Effector memory CD4-positive, alpha-beta T cell (primary cell): ENCODE measurements at regions not wholly inside any gene's neighbourhood (a gene's known extent, or its start where the extent isn't known, plus 50 kb on each side); places are given as distances from the start of the nearest gene placed in this dataset.

ENCODE experiments used
- DNase-seq, 3 donors: peaks; one replicate each; pipeline ENCODE4 v3.0.0-alpha.2; 2020
- H3K27ac ChIP-seq: 2 replicates; pipeline ENCODE4 v1.7.0; 2013; ENCODE audit warnings: mild to moderate bottlenecking, low read length, moderate library complexity; ENCODE audit not compliant: insufficient read depth, poor library complexity, severe bottlenecking
- H3K27me3 ChIP-seq: replicated peaks from 2 replicates; pipeline ENCODE4 v1.7.0; 2013; ENCODE audit warnings: mild to moderate bottlenecking, low read length; ENCODE audit not compliant: insufficient read depth, control insufficient read depth, poor library complexity, severe bottlenecking
- H3K36me3 ChIP-seq: 2 replicates; pipeline ENCODE4 v1.7.0; 2013; ENCODE audit warnings: mild to moderate bottlenecking, low read length, moderate library complexity; ENCODE audit not compliant: control insufficient read depth, insufficient read depth
- H3K4me1 ChIP-seq: 2 replicates; pipeline ENCODE4 v1.7.0; 2013; ENCODE audit warnings: low read length, mild to moderate bottlenecking; ENCODE audit not compliant: control insufficient read depth, insufficient read depth, poor library complexity, severe bottlenecking
- H3K4me3 ChIP-seq: 2 replicates; pipeline ENCODE4 v1.7.0; 2013; ENCODE audit warnings: low read length, low read depth, mild to moderate bottlenecking; ENCODE audit not compliant: insufficient read depth, poor library complexity, severe bottlenecking
- H3K9me3 ChIP-seq: 2 replicates; pipeline ENCODE4 v1.7.0; 2013; ENCODE audit warnings: mild to moderate bottlenecking, low read length, moderate library complexity; ENCODE audit not compliant: control insufficient read depth

- no peaks in the 10 kb centered on the region for H3K36me3 ChIP-seq
- H3K4me3 ChIP-seq: no peak overlapping the region
- no peak for DNase-seq
Measured at GRCh38 chr3:105222568-105223093, 144.1 kb upstream of the ALCAM start.

DNA sequence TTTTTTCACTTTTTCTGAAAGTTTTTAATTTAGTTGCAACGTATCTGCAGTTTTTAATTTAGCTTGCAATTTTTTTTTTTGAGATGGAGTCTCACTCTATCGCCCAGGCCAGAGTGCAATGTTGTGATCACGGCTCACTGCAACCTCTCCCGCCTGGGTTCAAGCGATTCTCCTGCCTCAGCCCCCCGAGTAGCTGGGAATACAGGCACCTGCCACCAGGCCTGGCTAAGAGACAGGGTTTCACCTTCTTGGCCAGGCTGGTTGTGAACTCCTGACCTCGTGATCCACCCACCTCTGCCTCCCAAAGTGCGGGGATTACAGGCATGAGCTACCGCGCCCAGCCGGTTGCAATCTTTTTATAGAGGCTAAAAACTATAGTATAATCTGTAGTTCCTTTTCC lies 142.9 kb upstream of the ALCAM start:
- no peak overlapping the region for H3K4me3 ChIP-seq
- H3K36me3 ChIP-seq: no peaks in the 10 kb centered on the region
- no peaks in the 10 kb centered on the region for H3K9me3 ChIP-seq
- no peaks in the 10 kb centered on the region for H3K27me3 ChIP-seq
- no peaks in the 10 kb centered on the region for H3K4me1 ChIP-seq
- no peak overlapping the region for H3K27ac ChIP-seq
- no peak for DNase-seq

More at GRCh38 chr3:105222568-105223093, 144.1 kb upstream of the ALCAM start:
- Histone ChIP-seq H3K27me3 (no peaks in the 10 kb centered on the region), H3K27ac (no peak overlapping the region), H3K4me1 (no peaks in the 10 kb centered on the region), H3K9me3 (no peaks in the 10 kb centered on the region)

GRCh38 chr3:105228696-105229095 lies 138.0 kb upstream of the ALCAM start:
- H3K27ac ChIP-seq: no peak overlapping the region
- no peaks in the 10 kb centered on the region for H3K9me3 ChIP-seq
- no peaks in the 10 kb centered on the region for H3K4me1 ChIP-seq
- DNase-seq: no peak
- H3K27me3 ChIP-seq: no peaks in the 10 kb centered on the region
- no peaks in the 10 kb centered on the region for H3K36me3 ChIP-seq
- H3K4me3 ChIP-seq: no peak overlapping the region

DNA sequence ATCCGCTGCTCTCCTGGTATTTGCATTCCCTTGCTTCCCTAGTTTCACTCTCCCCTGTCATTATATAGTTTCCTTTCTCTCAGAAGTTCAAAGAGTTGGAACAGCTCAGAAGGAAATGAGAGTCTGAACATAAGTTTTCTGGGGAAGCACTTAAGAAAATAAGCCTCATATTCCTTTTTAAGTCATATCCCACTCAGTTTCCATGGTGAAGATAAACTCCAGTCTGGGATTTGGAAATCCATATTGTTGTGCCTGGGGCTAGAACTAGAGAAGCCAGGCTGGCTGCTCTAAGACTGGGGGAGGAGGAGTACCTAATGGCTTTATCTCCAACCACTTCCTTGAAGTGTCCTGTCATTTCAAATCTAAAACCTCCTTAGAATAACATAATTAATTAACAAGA lies 134.2 kb upstream of the ALCAM start:
- DNase-seq: no peak

GRCh38 chr3:105233010-105233409 lies 133.7 kb upstream of the ALCAM start:
- DNase-seq: no peak
- Histone ChIP-seq H3K27me3 (no peaks in the 10 kb centered on the region), H3K4me1 (no peaks in the 10 kb centered on the region), H3K9me3 (no peaks in the 10 kb centered on the region), H3K27ac (no peak overlapping the region), H3K4me3 (no peak overlapping the region), H3K36me3 (no peaks in the 10 kb centered on the region)

More for the DNA sequence above, 134.2 kb upstream of the ALCAM start:
- no peaks in the 10 kb centered on the region for H3K27me3 ChIP-seq
- no peaks in the 10 kb centered on the region for H3K9me3 ChIP-seq
- H3K4me3 ChIP-seq: no peak overlapping the region
- H3K36me3 ChIP-seq: no peaks in the 10 kb centered on the region
- no peak overlapping the region for H3K27ac ChIP-seq
- H3K4me1 ChIP-seq: no peaks in the 10 kb centered on the region

DNA sequence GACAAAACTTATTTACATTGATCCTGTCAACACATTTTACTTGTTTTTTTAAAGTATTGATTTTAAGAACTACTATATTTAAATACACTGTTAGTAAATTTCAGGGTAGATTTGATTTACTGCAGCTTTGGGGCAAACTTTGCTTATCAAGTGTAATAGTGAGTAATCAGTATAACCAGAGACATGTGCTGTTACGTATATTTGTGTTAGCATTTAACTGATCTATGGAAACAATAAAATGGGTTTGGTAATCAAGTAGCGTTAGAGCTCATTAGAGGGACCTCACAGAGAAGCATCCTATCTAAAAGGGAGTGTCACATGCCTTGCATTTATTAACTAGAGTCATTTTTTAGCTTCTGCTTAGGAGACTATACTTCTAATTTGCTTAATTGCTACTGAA lies 131.5 kb upstream of the ALCAM start:
- H3K9me3 ChIP-seq: no peaks in the 10 kb centered on the region
- H3K27ac ChIP-seq: no peak overlapping the region
- no peaks in the 10 kb centered on the region for H3K36me3 ChIP-seq
- no peak overlapping the region for H3K4me3 ChIP-seq
- DNase-seq: no peak
- no peaks in the 10 kb centered on the region for H3K4me1 ChIP-seq
- no peaks in the 10 kb centered on the region for H3K27me3 ChIP-seq

DNA sequence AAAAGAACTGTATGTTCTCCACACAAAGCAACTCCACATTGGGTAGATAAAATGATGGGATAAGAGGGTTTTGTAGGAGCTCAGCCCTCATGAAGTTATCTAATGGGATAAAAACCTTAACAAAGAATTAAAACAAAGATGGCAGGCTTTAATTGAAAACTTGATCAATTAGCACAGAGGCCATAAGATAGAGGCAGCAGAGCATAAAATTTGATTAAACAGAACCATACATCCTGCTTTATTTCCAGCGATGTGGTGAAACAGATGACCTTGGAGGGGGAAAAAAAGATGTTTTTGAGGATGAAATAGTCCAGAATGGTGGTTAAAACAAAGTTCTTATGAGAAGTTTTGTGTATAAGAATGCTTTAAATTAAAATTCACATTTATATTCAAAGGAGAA lies 130.9 kb upstream of the ALCAM start:
- DNase-seq: no peak
- Histone ChIP-seq H3K4me1 (no peaks in the 10 kb centered on the region), H3K9me3 (no peaks in the 10 kb centered on the region), H3K36me3 (no peaks in the 10 kb centered on the region), H3K27ac (no peak overlapping the region), H3K27me3 (no peaks in the 10 kb centered on the region), H3K4me3 (no peak overlapping the region)

GRCh38 chr3:105238367-105238766 lies 128.3 kb upstream of the ALCAM start:
- DNase-seq: no peak
- H3K27ac ChIP-seq: no peak overlapping the region
- H3K4me1 ChIP-seq: no peaks in the 10 kb centered on the region
- H3K27me3 ChIP-seq: no peaks in the 10 kb centered on the region
- H3K9me3 ChIP-seq: no peaks in the 10 kb centered on the region
- no peaks in the 10 kb centered on the region for H3K36me3 ChIP-seq
- no peak overlapping the region for H3K4me3 ChIP-seq

- Histone ChIP-seq H3K36me3 (no peaks in the 10 kb centered on the region), H3K27me3 (no peaks in the 10 kb centered on the region), H3K9me3 (no peaks in the 10 kb centered on the region), H3K27ac (no peak overlapping the region), H3K4me1 (no peaks in the 10 kb centered on the region), H3K4me3 (no peak overlapping the region)
- DNase-seq: no peak
Measured at GRCh38 chr3:105243076-105243475, 123.6 kb upstream of the ALCAM start.

DNA sequence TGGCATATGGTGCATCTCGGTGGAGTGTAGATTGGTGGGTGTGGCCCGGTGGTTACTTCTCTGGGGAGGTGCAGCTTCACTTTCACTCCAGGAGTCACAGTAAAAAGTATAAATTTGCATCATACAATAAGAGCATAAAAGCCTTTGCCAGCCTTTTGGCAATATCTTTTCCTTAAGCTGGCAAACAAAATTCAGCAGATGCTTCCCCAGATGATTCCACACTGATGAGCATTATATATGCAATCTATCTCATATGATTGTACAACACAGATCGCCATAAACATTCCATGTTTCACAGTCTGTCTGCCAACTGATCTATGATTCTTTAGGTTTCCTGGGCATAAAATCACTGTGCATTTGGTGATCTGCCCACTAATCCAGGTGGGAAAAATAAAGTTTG lies 120.2 kb upstream of the ALCAM start:
- no peak overlapping the region for H3K27ac ChIP-seq
- H3K36me3 ChIP-seq: no peaks in the 10 kb centered on the region
- no peaks in the 10 kb centered on the region for H3K4me1 ChIP-seq
- H3K9me3 ChIP-seq: no peaks in the 10 kb centered on the region
- no peak for DNase-seq
- H3K27me3 ChIP-seq: no peaks in the 10 kb centered on the region
- H3K4me3 ChIP-seq: no peak overlapping the region

DNA sequence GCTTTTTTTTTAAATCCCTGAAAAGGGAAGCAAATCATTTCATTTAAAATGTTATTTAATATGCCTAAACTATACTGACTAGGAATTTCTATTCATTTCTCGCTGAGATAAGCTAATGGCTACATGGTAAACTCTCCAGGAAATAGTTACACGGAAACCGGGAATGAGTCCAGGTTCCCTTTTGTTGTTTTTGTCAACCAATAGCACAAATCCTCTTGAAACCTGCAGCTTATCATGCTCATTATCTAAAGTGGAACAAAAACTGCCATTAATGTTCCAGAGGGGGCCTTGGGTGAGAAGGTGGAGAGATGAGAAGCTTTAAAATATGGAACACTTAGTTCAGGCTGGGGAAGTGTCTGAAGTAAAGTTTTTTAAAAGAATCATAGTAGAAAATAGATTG lies 113.5 kb upstream of the ALCAM start:
- Histone ChIP-seq H3K36me3 (no peaks in the 10 kb centered on the region), H3K27me3 (no peaks in the 10 kb centered on the region), H3K4me1 (no peaks in the 10 kb centered on the region), H3K4me3 (no peak overlapping the region), H3K27ac (no peak overlapping the region), H3K9me3 (no peaks in the 10 kb centered on the region)
- DNase-seq: no peak
